ENCODE measurements at regions not wholly inside any gene's neighbourhood (a gene's known extent, or its start where the extent isn't known, plus 50 kb on each side); places are given as distances from the start of the nearest gene placed in this dataset.
"Not testable (repeated sequence)": the region's sequence is repeated elsewhere in the genome, so short reads cannot be mapped to it uniquely, and the experiment has no call there.

DNA sequence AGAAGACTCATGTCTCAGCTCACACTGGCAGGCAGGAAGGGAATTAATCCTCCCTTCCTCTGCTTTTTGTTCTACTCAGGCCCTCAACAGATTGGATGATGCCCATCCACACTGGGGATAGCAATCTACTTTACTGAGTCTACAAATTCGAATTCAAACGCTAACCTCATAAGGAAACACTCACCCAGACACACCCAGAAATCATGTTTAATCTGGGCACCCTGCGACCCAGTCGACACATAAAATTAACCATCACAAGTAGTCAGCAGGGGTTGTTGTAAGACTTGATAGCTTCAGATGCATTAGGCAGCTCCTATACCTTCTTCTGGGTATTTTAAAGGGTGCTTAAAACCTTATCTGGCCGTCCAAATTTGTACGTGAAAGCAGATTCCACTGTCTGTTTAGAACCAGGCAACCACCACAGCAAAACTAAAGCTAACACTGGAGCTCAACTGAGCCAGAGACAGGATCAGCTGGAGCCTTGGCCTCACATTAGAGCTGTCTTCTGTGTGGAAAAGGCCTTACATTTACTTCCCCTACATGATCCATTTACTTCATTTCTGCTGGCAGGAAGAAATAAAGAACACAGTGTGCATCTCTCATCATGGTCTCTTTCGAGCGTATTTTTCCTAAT is 407.3 kb upstream of the PPP2R3A start:
- no peak for DNase-seq (ENCODE audit: low read depth, low spot score)

DNA sequence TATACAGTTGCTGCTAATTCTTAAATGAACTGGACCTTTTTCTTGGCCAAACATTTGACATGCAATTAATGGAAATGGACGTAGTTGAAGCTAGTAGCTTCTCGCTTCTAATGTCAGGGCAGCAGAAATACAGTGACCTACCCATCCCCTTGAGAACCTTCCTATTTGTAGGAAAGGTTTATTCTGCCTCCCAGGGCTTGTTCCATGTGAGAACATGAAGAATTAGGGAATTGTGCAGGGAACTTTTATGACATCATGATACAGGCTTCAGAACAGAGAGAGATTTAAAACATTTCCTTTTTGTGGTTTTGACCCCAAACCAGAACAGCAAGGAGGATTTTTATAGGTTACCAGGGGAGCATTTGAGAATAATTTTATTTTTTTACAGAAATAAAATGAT is 406.6 kb upstream of the PPP2R3A start:
- DNase-seq (ENCODE audit: low read depth, low spot score): no peak

DNA sequence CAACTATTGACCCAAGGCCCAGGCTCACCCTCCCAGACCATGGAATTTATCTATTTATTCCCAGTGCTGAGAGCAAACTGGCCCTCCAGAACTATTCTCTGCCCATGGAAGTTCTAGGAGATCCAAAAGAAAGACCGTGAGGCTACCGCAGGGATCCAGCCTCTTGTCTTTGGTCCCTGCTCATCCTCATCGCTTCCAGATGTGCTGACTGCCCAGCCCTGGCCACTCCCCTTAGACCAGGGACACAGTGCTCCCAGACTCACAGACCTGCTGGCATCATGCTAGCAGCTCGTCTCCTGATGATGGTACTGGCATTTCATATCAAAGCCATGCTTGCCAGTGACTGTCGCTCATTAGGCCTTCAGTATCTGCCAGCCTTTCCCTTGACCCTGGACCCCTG is 405.7 kb upstream of the PPP2R3A start:
- no peak for DNase-seq (ENCODE audit: low read depth, low spot score)

DNA sequence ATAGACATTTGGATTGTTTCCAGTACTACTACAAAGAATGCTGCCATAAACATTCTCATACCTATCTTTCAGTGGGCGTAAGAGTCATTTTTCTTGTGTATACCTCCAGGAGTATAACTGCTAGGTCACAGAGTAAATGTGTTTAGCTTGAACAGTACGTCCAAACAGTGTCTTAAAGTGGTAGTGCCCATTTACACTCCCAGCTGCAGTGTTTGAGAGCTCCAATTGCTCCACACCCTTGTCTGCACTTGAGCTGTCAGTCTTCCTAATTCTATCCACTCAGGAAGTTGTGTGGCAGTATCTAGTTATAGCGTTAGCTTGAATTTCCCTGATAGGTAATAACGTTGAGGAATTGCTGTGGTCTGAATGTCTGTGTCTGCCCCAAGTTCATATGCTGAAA is 404.7 kb upstream of the PPP2R3A start:
- no peak for DNase-seq (ENCODE audit: low read depth, low spot score)

DNA sequence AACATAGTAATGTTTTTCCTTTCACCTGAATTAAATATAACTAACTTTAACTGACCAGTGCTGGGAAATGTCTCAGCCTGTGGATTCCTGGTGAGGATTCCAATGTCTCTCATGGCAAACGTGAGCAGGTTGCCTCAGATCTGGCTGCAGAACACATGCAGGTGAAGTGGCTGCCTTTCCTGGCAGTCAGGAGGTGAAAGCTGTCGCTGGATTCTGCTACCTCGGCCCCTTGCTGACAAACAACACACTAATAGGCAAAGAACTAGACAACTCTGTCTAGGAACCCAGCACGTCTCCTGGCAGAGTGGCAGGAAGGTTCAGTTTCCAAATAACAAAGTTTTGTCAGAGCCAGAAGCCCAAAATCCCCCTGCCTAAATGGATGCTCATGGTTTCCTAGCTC is 400.8 kb upstream of the PPP2R3A start:
- no peak for DNase-seq (ENCODE audit: low read depth, low spot score)

DNA sequence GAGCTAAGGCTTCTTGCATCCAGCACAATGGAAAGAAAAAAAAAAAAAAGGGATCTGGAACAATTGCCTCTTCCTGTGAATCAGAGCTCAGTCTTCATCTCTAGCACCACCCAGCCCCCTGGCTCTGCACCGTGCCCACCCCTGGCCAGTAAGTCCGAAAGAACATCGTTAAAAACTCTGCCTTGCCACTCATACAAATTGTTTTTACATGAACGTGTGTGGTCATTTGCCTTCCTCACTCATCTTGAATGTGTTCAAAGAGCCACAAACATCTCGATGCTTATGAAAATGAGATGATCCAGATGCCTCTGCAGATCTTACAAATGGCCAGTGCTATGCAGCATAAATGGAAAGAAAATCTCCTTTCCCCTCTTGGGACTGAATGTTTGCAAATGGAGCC is 400.0 kb upstream of the PPP2R3A start:
- DNase-seq (ENCODE audit: low read depth, low spot score): no peak

DNA sequence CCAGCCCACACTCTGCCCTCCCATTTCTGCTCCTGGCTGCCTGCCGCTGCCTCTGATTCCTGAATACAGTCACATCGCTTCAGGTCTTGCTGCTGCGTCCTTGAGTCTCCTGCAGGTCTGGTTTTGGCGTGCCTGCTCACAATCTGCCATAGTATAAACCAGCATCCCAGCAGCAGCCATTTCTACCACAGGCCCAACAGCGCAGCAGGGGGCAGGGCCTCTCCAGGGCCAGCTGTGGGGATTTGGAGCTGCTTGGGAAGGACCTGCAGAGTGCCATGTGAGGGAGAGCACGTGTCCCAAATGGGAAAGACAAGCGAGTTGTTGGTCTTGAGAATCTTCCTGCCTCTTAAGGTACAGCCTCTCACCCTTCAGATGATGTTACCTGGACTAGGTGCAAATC is 398.3 kb upstream of the PPP2R3A start:
- no peak for DNase-seq (ENCODE audit: low read depth, low spot score)

DNA sequence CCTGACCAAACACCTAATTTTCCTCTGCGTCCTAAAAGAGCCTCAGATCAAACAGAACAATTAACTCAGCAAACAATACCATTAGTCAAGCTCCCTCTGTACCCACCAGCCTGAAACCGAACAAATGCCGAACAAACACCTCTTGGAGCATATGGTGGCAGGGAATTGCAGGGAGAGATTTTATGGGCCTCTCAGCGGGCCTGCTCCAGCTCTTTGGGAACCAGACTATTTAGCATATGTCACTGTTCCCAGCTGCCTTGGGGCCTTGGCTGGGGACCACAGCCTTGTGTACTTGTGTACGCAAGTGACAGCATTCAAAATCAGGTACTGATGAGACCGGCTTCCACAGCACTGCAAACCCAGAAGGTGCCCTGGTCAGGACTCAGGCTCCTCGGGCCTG is 388.8 kb upstream of the PPP2R3A start:
- no peak for DNase-seq (ENCODE audit: low read depth, low spot score)

DNA sequence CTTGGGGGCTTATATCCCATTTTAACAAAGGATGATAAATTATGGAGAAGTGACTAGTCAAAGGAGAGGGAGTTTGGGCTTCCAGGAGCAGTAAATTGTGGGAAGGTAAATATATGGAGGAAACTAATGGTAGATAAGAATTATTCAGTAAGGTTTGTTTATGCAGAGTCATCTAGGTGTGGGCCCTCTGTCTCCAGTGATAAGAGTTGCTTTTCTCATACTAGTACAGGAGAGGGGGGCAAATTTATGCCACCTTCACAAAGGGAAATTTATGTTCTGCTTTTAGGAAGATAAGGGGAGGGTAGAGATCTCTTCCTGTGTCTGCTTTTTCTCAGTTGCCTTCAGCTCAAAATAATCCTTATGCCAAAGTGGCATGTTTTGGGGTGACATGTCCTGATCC is 383.7 kb upstream of the PPP2R3A start:
- no peak for DNase-seq (ENCODE audit: low read depth, low spot score)

DNA sequence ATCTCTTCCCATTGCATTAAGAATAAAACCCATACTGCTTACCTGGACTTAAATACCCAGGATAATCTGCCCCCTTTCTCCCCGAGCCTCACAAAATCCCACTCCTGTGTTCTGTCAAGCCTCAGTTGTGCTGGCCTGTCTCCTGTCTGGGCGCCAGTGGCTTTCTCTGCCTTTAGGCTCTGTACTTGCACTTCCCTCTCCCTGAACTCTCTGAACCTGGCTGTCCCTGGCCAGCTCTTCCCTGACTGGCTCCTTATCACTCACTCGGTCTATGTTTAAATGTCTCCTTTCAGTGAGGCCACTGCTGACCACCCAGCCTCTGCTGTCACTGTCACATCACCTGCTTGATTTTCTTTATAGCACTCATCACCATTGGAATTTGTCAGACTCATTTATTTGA is 382.7 kb upstream of the PPP2R3A start:
- no peak for DNase-seq (ENCODE audit: low read depth, low spot score)

DNA sequence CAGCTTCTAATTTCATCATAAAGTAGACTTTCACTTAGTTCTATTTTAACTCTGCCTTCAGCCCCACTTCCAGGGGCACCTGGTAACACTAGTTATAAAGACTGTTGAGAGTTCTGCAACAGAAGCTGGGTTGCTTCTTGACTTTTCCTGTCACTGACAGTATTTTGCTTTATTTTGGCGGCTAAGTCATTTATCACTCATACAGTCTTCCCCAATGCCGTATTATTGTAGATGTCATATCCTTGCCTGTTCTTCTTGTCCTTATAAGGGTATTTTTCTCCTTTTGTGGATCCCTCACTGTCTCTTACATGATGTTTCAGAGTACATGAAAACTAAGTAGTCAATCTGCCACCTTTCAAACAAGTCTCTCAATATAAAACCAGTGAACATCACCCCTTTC is 369.0 kb upstream of the PPP2R3A start:
- no peak for DNase-seq (ENCODE audit: low read depth, low spot score)

DNA sequence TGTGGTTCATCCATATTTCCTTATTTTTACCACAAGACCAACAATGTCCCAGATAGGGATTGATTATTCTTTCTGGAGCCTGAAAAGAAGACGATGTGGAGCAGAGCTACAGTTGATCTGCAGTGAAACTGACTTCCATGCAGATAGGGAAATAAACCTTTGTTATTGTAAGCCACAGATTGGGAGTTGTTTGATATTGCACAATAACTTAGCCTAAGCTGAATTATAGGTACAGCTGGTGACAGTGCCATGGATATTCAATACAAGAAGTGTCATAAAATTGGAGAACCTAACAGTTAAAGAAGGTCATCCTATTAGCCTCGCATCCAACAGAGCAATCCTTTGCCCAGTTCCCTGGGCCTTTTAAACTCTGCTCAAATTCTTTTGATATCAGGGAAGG is 367.7 kb upstream of the PPP2R3A start:
- no peak for DNase-seq (ENCODE audit: low read depth, low spot score)

DNA sequence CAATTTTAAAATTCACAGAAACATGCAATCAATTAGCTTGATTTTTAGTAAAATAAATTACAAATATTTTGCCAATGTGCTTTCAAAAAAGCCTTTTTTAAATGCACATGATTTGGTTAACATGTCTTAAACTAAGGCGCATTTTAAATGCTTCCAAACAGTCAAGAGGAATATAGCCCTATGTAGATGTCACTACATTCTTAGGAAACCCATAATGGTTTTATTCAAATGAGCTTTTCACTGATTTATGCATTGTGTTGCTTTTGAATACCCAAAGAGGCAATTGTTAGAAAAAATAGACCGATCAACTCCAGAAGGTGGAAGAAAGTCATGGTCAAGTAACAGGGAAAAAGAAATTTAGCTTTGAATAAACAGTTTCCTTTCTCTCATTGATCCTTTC is 366.9 kb upstream of the PPP2R3A start:
- DNase-seq (ENCODE audit: low read depth, low spot score): no peak

DNA sequence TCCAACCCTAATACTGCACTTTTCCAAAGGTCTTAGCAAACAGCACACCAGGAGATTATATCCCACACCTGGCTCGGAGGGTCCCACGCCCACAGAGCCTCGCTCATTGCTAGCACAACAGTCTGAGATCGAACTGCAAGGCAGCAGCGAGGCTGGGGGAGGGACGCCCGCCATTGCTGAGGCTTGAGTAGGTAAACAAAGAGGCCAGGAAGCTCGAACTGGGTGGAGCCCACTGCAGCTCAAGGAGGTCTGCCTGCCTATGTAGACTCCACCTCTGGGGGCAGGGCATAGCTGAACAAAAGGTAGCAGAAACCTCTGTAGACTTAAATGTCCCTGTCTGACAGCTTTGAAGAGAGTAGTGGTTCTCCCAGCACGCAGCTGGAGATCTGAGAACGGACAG is 361.0 kb upstream of the PPP2R3A start:
- DNase-seq (ENCODE audit: low read depth, low spot score): not testable (repeated sequence)

DNA sequence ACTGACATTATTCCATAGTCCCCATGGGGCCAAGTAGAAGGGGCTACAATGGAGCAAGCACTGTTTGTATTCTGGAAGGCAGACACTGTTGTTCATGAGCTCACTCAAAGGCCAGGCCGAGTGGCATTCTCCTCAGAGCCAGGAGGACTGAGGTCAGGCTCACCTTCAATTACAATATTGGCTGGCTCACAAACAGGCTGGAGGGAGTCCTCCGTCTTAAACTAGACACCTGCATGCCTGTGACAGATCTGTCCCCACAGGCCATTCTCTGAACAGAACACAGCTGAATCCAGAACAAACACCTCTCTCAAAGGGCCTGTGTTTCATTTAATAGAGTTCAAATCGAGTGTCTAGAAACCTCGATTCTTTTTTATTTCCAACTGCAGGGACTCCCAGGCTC is 347.4 kb upstream of the PPP2R3A start:
- no peak for DNase-seq (ENCODE audit: low read depth, low spot score)

DNA sequence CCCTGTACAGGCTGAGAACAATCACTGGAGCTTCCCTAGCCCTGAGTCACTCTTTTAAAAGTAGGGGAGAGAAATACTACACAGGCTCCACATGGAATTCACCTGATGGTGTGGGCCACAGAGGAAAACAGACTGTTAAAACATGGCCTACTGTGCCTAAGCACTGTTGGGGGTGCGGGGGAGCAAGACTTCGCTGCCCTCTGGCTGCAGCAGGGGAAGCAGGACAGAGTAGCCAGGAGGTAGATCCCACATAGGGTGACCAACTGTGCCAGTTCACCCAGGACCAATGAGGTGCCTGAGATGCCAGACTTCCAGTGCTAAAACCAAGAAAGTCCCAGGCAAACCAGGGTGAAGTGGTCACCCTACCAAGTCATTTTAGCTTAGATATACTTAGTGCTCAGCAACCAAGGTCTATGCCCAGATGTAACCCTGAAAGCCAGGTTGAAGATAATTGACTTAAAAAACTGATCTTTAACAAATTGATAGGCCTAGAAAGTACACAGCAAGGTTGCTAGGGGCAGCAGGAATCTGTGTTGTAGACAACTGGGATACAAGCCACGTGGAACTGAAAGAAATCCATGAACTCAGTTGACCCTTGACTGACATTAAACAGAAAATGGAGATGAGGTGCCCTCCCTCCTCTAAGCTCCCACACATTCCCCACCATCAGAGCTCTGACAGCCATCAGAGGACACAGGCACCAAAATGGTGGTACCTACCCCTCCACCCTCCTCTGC is 344.2 kb upstream of the PPP2R3A start:
- no peak for DNase-seq (ENCODE audit: low read depth, low spot score)

DNA sequence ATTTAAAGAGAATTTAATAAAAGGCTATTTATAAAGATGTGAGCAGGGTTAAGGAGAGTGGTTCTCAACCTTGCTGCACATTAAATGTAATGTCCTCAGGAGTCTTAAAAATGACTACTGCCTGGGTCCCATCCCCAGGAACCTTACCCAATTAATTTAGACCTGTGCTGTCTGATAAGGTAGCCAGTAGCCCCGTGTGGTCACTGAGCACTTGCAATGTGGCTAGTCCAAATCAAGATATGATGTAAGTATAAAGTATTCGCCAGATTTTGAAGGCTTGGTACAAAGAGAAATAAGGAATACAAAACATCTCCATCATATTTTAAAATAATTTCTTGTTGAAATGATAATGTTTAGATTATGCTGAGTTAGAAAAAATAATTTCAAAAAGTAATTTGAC is 343.3 kb upstream of the PPP2R3A start:
- DNase-seq (ENCODE audit: low read depth, low spot score): no peak

DNA sequence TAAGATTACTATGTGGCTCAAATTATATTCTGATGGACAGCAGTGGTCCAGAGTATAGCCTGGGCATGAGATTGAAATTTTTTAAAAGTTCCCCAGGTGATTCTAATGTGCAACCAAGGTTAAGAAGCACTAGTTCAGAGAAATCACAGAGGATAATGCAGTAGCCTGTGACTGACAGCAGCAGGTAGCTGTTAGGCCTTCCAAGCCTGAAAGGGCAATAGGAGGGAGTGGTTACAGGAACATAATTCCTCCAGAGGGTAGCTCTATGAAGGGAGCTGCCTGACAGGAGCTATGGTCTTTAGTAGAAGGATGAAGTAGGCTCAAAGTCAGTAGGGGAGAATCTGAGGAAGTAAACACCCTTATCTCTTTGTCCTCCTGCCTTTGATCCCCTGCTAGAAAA is 342.9 kb upstream of the PPP2R3A start:
- DNase-seq (ENCODE audit: low read depth, low spot score): no peak

DNA sequence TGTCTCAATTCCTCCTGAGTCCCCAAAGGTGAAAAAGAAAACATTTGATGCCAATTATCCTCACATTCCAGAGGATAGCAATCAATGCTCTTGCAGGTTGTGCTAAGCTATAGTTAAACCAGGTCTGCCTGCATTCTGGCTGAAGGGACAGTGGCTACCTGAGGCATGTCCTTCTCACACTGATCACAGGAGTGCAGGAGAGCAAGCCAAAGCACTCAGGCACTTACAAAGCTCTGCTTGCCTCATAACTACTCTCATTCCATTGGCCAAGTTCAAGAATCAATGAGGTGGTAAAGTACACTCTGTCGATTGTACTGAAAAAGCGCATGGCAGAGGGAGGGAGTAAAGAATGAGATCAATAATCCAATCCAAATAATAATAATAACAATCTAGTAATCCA is 342.0 kb upstream of the PPP2R3A start:
- no peak for DNase-seq (ENCODE audit: low read depth, low spot score)

DNA sequence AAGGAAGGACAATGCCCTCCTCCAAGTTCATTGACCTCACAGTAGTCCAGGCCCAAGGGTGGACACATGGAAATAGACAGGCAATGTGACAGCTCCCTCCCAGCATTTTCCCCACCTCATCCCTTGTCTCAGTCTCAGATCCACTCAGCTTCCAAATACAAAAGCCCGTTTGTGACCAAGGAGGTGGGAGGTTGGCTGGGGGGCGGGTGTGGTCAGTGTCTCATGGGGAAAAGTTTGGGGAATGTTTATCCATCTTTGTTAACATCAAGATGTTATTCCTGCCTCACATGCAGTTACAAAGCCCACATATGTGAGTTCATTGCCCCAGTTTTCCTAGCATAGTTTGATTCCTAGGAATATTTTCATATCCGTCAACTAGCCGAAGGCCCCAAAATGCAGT is 338.5 kb upstream of the PPP2R3A start:
- DNase-seq (ENCODE audit: low read depth, low spot score): no peak

DNA sequence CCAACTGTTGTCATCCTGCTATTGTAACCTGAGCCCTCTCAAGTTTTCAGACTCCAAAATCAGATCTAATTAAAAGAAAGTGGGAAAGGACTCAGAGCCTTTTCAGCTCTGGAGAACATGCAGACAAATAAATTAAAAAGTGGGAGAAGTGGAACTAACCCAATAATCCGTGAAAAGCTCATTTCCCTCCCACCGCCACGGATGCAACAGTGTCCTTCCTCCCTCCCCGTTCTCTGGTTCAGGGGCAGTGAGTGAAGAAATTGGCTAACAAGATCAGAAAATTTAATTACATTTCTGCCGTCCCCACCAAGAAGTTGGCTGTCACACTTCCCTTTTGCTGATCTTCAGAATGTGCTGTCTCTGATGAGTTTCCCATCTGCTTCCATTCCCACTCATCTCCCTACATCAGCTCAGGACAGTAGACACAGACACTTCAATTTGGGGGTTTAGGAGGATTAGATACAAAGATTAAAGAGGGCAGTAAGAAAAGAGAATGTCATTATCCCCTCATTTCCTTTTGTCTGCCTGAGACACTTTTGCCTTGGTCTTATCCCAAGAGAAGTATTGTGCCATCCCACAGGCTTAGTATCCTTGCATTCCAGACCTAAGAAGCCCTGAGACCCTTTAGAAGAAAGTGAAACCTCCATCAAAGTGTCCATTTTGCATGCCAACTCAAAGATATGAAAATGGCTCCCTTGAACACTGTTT is 335.7 kb upstream of the PPP2R3A start:
- no peak for DNase-seq (ENCODE audit: low read depth, low spot score)

DNA sequence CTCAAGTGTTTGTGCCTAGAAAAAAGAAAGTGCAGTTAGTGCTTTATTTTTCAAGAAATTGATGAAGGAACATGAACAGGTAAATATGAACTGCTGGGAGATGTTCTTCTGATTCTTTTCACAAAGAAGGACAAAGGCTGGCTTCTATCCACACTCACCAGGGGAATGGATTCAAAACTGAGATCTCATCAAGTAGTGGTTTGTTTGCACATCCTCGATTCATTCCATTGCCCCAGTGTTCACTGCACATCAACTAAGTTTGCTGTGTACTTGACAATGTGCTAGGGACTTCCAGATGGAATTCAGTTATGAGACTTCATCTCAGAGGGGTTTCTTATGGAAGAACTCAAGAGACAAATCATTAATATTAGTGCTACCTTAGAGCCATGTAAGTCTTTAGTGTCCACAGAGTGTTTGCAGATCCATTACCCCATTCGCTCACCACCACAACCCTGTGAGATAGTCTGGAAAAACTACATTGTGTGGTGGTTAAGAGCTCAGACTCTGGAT is 332.9 kb upstream of the PPP2R3A start:
- DNase-seq (ENCODE audit: low read depth, low spot score): no peak

DNA sequence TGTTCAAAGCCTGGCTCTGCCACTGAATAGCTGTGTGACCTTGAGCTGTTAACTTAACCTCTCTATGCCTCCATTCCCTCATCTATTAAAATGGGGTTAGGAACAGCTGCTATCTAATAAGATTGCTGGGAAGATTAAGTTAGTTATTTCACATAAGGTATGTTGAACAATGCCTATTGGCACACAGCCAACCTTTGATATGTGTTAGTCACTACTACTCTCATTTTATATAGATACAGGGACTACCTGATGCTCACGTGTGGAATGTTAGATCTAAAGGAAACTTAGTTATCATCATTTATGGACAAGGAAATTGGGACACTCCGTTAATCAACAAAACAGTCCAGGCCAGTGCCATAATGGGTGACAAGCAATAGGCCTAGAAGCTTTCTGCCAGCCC is 332.4 kb upstream of the PPP2R3A start:
- no peak for DNase-seq (ENCODE audit: low read depth, low spot score)
